ACC112 (cell line): ENCODE measurements at regions not wholly inside any gene's neighbourhood (a gene's known extent, or its start where the extent isn't known, plus 50 kb on each side); places are given as distances from the start of the nearest gene placed in this dataset.

Source experiments
- H2AFZ ChIP-seq: fragments of 200-600 bp; sonication (generic); one replicate; pipeline ENCODE4 v1.6.0; 2017; ENCODE audit warnings: antibody characterized with exemption, low read length; ENCODE audit not compliant: unreplicated experiment
- H3K27ac ChIP-seq: fragments of 200-600 bp; sonication (generic); 2 replicates; pipeline ENCODE4 v1.5.1; 2014; ENCODE audit warnings: low read depth, mild to moderate bottlenecking, antibody characterized with exemption, low read length, moderate library complexity
- H3K27me3 ChIP-seq: fragments of 200-600 bp; sonication (generic); 2 replicates; pipeline ENCODE4 v1.6.1; 2014; ENCODE audit warnings: mild to moderate bottlenecking, antibody characterized with exemption, low read length, moderate library complexity, mixed read lengths; ENCODE audit not compliant: insufficient read depth
- H3K36me3 ChIP-seq: fragments of 200-600 bp; sonication (generic); 2 replicates; pipeline ENCODE4 v1.6.1; 2016; ENCODE audit warnings: mild to moderate bottlenecking, antibody characterized with exemption, low read length, moderate library complexity, mixed read lengths; ENCODE audit not compliant: insufficient read depth
- H3K4me1 ChIP-seq: fragments of 200-600 bp; sonication (generic); one replicate; pipeline ENCODE4 v1.6.1; 2016; ENCODE audit warnings: low read length, mixed read lengths; ENCODE audit not compliant: insufficient read depth, unreplicated experiment, control insufficient read depth
- H3K4me3 ChIP-seq: fragments of 200-600 bp; sonication (generic); 2 replicates; pipeline ENCODE4 v1.5.1; 2014; ENCODE audit warnings: mild to moderate bottlenecking, low read depth, low read length
- H3K79me2 ChIP-seq: fragments of 200-600 bp; sonication (generic); one replicate; pipeline ENCODE4 v1.6.0; 2016; ENCODE audit warnings: low read length; ENCODE audit not compliant: control insufficient read depth, unreplicated experiment, insufficient read depth

- H3K36me3 ChIP-seq, result no peaks in the 10 kb centered on the region
- H3K79me2 ChIP-seq, result peaks cover 41% of the 10 kb centered on the region
- no peaks in the 10 kb centered on the region for H3K27me3 ChIP-seq
- no peak overlapping the region for H3K4me3 ChIP-seq
- H3K4me1 ChIP-seq, result peaks cover 11% of the 10 kb centered on the region
- no peak overlapping the region for H2AFZ ChIP-seq
- no peak overlapping the region for H3K27ac ChIP-seq
These were observed 96.0 kb upstream of the CCDC28A start for GRCh38 chr6:138677538-138677937.

DNA sequence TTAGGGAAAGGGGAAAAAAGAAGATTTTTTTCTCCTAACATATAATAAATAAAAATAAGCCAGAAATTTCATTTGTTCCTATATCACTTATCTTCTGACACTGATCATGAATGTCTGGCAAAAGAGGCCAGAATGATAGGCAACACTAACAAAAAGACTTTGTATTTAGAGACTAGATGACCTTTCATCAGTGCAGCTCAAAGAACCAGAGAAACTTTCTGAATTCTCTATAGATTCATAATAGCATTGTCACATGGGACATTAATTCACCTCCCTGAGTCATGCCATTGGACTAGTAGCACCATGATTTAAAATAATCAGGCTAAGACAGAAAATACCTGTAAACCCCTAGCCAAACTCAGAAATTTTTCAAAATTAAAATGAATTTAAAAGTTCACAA, 95.4 kb upstream of the CCDC28A start:
- Histone ChIP-seq H3K4me1 (peaks cover 8% of the 10 kb centered on the region), H3K79me2 (peaks cover 38% of the 10 kb centered on the region), H3K36me3 (no peaks in the 10 kb centered on the region), H3K4me3 (no peak overlapping the region), H3K27me3 (no peaks in the 10 kb centered on the region), H3K27ac (no peak overlapping the region), H2AFZ (no peak overlapping the region)

GRCh38 chr6:138680085-138680484, 93.5 kb upstream of the CCDC28A start:
- no peaks in the 10 kb centered on the region for H3K4me1 ChIP-seq
- H3K36me3 ChIP-seq, result no peaks in the 10 kb centered on the region
- no peaks in the 10 kb centered on the region for H3K27me3 ChIP-seq
- no peak overlapping the region for H3K27ac ChIP-seq
- H2AFZ ChIP-seq, result no peak overlapping the region
- H3K4me3 ChIP-seq, result no peak overlapping the region
- H3K79me2 ChIP-seq, result peaks cover 33% of the 10 kb centered on the region

- Histone ChIP-seq H3K4me1 (no peaks in the 10 kb centered on the region), H3K36me3 (no peaks in the 10 kb centered on the region), H3K4me3 (no peak overlapping the region), H3K27ac (no peak overlapping the region), H3K79me2 (peaks cover 40% of the 10 kb centered on the region), H2AFZ (no peak overlapping the region), H3K27me3 (no peaks in the 10 kb centered on the region)
These were observed 91.9 kb upstream of the CCDC28A start for GRCh38 chr6:138681627-138682026.

GRCh38 chr6:138682704-138683527, 90.7 kb upstream of the CCDC28A start:
- no peaks in the 10 kb centered on the region for H3K4me1 ChIP-seq
- no peak overlapping the region for H3K4me3 ChIP-seq
- H2AFZ ChIP-seq, result no peak overlapping the region
- peaks cover 40% of the 10 kb centered on the region for H3K79me2 ChIP-seq
- no peak overlapping the region for H3K27ac ChIP-seq
- no peaks in the 10 kb centered on the region for H3K27me3 ChIP-seq
- H3K36me3 ChIP-seq, result no peaks in the 10 kb centered on the region

DNA sequence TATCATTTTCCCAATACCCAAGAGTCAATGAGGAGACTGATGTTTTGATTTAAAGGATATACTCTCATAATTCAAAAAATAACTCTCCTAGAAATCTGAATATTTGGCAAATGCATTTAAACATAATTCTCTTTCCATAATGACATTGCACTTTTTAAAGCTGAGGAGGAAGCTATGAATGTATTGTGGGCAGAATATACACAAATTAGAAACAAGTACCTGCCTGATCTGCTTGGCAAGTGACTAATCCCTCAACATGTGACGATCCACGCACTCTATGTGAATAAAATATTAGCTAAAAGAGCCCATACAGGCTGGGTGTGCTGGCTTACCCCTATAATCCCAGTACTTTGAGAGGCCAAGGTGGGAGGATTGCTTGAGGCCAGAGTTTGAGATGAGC, 88.3 kb upstream of the CCDC28A start:
- H3K79me2 ChIP-seq, result peaks cover 43% of the 10 kb centered on the region
- H2AFZ ChIP-seq, result no peak overlapping the region
- no peak overlapping the region for H3K4me3 ChIP-seq
- no peaks in the 10 kb centered on the region for H3K36me3 ChIP-seq
- H3K27ac ChIP-seq, result no peak overlapping the region
- no peaks in the 10 kb centered on the region for H3K27me3 ChIP-seq
- no peaks in the 10 kb centered on the region for H3K4me1 ChIP-seq

DNA sequence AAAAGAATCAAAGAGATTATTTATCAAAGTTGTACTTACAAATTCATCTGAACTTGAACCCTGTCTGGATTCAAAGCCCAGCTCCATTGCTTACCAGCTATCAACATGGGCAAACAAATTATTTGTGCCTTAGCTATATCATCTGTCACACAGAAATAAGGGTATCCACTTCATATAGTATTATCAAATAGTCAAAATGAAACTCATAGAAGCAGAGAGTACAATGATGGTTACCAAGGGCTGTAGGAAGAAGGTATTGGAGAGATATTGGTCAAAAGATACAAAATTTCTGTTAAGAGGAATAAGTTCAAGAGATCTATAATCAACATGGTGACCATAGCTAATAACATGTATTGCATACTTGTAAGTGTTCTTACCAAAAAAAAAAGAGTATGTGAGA, 87.8 kb upstream of the CCDC28A start:
- H3K4me3 ChIP-seq, result no peak overlapping the region
- H3K4me1 ChIP-seq, result peaks cover 2% of the 10 kb centered on the region
- H3K27me3 ChIP-seq, result no peaks in the 10 kb centered on the region
- no peak overlapping the region for H2AFZ ChIP-seq
- peaks cover 48% of the 10 kb centered on the region for H3K79me2 ChIP-seq
- no peaks in the 10 kb centered on the region for H3K36me3 ChIP-seq
- H3K27ac ChIP-seq, result no peak overlapping the region

DNA sequence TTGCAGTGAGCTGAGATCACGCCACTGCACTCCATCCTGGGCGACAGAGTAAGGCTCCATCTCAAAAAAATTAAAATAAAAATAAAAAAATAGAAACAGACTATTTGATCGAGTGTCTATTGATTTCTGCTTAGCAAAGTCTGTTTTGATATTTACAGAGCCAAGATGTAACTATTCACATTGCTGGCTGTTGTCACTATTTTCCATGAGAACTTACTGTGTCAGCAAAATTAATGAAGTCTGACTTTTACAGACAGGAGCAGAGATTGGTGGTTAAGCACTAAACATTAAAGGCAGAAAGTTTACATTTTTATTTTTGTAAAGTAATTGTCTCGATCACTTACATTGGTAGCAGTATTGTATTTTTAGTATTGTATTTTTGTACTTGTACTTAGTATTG, 85.0 kb upstream of the CCDC28A start:
- Histone ChIP-seq H3K4me1 (peaks cover 10% of the 10 kb centered on the region), H3K27ac (no peak overlapping the region), H3K27me3 (no peaks in the 10 kb centered on the region), H3K4me3 (no peak overlapping the region), H3K36me3 (no peaks in the 10 kb centered on the region), H2AFZ (no peak overlapping the region), H3K79me2 (peaks cover 45% of the 10 kb centered on the region)

- Histone ChIP-seq H3K79me2 (peaks cover 43% of the 10 kb centered on the region), H2AFZ (no peak overlapping the region), H3K4me3 (no peak overlapping the region), H3K27me3 (no peaks in the 10 kb centered on the region), H3K4me1 (peaks cover 10% of the 10 kb centered on the region), H3K36me3 (no peaks in the 10 kb centered on the region), H3K27ac (no peak overlapping the region)
These were observed 83.7 kb upstream of the CCDC28A start for GRCh38 chr6:138689849-138690248.

GRCh38 chr6:138690975-138691594, 82.5 kb upstream of the CCDC28A start:
- Histone ChIP-seq H3K4me3 (peak overlapping the region; percentile 95), H3K27ac (peak overlapping the region; percentile 71), H3K27me3 (no peaks in the 10 kb centered on the region), H2AFZ (peak overlapping the region; percentile 95), H3K79me2 (peaks cover 35% of the 10 kb centered on the region), H3K36me3 (no peaks in the 10 kb centered on the region), H3K4me1 (peaks cover 14% of the 10 kb centered on the region)

GRCh38 chr6:138691595-138692057, 81.9 kb upstream of the CCDC28A start:
- H3K79me2 ChIP-seq, result peaks cover 32% of the 10 kb centered on the region
- H3K4me1 ChIP-seq, result peaks cover 14% of the 10 kb centered on the region
- no peaks in the 10 kb centered on the region for H3K36me3 ChIP-seq
- H2AFZ ChIP-seq, result peak overlapping the region; percentile 95
- H3K4me3 ChIP-seq, result peak overlapping the region; percentile 95
- H3K27me3 ChIP-seq, result no peaks in the 10 kb centered on the region
- H3K27ac ChIP-seq, result peak overlapping the region; percentile 71
